ENCODE measurements at regions not wholly inside any gene's neighbourhood (a gene's known extent, or its start where the extent isn't known, plus 50 kb on each side); places are given as distances from the start of the nearest gene placed in this dataset.

GRCh38 chr16:65538976-65539375, 417.1 kb upstream of the CDH11 start:
- no peak for TF ChIP-seq CTCF (IDR thresholded peaks at IDR 0.05; ENCODE audit: poor library complexity)
- no peak for TF ChIP-seq EZH2phosphoT487 (IDR thresholded peaks at IDR 0.05; ENCODE audit: low read depth, severe bottlenecking, unreplicated experiment)
